Esophagus squamous epithelium (tissue), 4 donors: ENCODE measurements at regions not wholly inside any gene's neighbourhood (a gene's known extent, or its start where the extent isn't known, plus 50 kb on each side); places are given as distances from the start of the nearest gene placed in this dataset.
"Not testable (repeated sequence)": the region's sequence is repeated elsewhere in the genome, so short reads cannot be mapped to it uniquely, and the experiment has no call there.

Source experiments
- CTCF ChIP-seq, 6 experiments: fragments of 450-650 bp in 4 of 6; fragments of 200-600 bp in 2 of 6; sonication (generic) in 2 of 6; IDR thresholded peaks; one replicate each; pipeline ENCODE4 v1.5.1; 2016 to 2019; ENCODE audit warnings: antibody characterized with exemption in 6 of 6, mild to moderate bottlenecking in 4 of 6, moderate library complexity in 4 of 6
- POLR2A ChIP-seq, 4 donors: fragments of 450-650 bp; IDR thresholded peaks; one replicate each; pipeline ENCODE4 v1.6.1; 2017; ENCODE audit warnings: antibody characterized with exemption in 4 of 4, mild to moderate bottlenecking in 4 of 4, moderate library complexity in 3 of 4

DNA sequence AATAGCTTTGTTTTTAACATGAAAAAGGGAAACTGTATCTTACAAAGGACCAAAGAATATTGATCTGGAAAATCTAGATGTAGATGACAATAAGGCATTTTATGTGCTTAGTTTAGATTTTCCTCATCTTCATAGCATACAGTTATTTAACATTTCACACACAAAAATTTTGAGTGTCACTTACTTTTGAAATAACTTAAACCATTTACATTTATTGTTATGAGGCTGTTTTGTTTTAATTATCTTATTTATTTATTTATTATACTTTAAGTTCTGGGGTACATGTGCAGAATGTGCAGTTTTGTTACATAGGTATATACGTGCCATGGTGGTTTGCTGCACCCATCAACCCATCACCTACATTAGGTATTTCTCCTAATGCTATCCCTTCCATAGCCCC, 1042.9 kb upstream of the NOVA1 start:
- TF ChIP-seq POLR2A, CTCF (IDR thresholded peaks at IDR 0.05): not testable (repeated sequence)
